SW 1271 (cell line): ENCODE measurements at regions not wholly inside any gene's neighbourhood (a gene's known extent, or its start where the extent isn't known, plus 50 kb on each side); places are given as distances from the start of the nearest gene placed in this dataset.

Experiments used
- DNase-seq, 2 experiments: peaks; one replicate each; lab custom pipeline; 2025; lab: John Stamatoyannopoulos, UW

DNA sequence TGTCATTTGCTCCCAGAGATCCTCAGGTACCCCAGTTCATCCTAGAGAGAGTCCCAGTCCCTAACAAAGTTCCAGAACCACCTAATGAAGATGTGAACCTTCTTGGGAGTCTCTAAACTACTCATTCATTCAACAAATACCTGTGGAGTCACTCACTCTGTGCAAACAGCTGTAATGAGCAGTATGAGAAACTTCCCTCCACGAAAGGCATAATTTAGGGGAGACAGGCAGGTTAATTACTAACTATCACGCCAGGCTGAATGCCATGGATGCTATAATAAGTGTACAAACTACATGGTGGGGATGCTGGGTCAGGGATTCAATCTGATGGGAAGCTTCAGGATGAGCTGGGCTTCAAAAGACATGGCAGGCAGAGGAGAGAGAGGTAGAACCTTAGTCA, 70.1 kb upstream of the AFDN start:
- no peak for DNase-seq

DNA sequence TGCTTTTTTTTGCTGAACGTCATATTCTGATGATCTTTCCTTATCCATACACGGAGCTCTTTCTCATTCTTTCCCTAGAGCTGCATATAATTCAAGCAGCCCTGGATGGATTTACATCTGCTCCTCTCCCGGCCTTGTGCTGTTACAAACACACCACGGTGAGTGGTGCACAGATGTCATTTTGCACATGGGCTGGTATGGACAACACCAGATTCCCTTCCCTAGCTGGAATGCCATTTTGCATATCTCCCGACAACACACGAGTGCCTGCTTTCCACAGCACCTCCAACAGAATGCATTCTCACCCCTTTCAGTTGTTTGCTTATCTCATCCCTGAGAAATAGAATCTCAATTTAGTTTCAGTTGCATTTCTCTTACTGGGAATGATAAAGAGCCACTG, 69.5 kb upstream of the AFDN start:
- DNase-seq, result no peak

- DNase-seq, result no peak
Observed at GRCh38 chr6:167757821-167758220, 68.9 kb upstream of the AFDN start.

DNA sequence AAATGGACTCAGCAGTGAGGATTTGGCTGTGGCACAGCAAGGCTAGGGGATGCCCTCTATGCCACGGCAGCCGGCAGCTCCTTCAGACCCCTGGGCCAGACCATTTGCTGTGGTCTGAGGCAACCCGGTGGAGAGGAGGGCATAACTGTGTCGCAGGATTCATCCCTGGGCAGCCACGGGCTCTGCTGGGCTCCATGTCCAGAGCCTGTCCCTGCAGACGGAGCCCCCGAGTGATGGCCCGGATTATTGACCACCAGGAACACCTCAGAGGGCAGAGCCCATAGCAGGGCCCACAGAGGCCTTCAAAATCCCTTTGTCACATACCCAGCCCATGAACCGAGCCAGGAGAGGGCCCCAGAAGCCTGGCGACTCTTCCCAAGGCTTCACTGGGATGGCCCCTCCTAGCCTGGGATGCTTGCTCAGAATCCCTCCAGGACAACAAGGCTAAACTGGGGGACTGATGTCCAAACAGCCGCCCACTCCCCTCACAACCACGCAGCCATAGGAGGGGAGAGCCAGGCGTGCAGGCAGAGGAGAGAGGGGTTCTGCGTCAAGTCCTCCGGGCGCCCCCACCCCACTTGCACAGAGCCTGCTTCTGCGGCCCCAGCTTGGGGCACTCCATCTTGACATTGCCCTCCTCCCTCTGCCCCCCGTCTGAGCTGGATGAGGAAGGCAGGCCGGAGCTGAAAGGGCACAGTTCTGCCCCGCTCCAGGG, 68.2 kb upstream of the AFDN start:
- no peak for DNase-seq

DNA sequence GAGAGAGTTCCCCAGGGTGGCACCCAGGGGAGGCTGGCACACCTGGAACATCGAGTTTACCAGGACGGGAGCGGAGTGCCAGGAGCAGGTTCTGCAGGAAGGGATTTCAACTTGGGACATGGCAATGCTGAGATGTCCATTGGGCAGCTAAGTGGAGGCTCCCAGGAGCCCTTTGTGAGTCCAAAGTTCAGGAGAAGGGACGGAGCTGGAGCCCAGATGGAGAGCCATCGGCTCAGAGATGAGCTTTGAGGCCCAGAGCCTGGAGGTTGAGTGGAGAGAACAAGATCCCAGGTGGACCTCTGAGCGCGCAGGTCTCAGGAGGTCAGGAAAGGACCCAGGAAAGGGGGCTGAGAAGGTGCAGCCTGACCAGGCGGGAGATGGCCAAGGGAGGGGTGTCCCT, 67.5 kb upstream of the AFDN start:
- DNase-seq, result no peak

GRCh38 chr6:167759912-167760311, 66.8 kb upstream of the AFDN start:
- no peak for DNase-seq

- DNase-seq, result no peak
Observed at GRCh38 chr6:167760979-167761793, 65.5 kb upstream of the AFDN start.

DNA sequence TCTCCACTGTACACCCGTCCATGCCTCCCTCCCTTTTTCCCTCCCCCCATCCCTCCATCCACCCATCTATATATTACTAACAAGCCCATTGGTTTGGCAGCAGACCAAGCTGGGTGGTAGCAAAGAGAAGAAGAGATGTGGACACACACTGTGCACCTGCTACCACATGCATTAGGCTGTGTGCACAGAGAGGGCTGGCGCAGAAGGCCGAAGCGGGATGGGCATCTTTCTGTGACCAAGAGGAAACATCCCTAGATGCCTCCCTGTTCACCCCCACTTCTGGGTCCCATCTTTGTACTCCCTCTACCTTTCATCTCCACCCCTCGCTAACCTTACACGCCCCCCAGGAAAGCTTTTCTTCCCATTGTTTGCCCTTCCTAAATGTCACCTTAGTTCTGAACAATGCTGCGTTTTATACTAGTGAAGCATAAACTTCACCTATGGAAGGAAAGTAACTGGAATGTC, 64.9 kb upstream of the AFDN start:
- no peak for DNase-seq

GRCh38 chr6:167762259-167762962, 64.3 kb upstream of the AFDN start:
- no peak for DNase-seq

GRCh38 chr6:167763056-167763944, 63.4 kb upstream of the AFDN start:
- DNase-seq, result no peak

DNA sequence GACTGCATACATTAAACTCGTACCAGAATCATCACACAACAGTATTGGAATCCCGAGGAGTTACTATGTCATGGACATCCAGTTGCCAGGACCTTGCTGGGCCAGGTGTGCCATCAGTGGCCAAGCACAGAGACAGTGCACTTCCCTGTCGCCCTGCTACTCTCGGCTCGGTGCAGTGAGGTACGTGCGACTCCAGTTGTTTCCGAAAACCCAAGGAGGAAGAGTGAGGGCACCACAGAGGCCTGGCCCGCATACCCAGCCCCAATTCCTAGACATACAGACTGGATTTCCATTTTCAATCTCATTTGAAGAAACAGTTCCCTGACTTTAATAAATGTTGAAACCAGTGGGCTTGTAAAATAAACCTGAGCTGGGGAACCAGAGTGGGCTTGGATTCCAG, 62.5 kb upstream of the AFDN start:
- DNase-seq, result no peak

DNA sequence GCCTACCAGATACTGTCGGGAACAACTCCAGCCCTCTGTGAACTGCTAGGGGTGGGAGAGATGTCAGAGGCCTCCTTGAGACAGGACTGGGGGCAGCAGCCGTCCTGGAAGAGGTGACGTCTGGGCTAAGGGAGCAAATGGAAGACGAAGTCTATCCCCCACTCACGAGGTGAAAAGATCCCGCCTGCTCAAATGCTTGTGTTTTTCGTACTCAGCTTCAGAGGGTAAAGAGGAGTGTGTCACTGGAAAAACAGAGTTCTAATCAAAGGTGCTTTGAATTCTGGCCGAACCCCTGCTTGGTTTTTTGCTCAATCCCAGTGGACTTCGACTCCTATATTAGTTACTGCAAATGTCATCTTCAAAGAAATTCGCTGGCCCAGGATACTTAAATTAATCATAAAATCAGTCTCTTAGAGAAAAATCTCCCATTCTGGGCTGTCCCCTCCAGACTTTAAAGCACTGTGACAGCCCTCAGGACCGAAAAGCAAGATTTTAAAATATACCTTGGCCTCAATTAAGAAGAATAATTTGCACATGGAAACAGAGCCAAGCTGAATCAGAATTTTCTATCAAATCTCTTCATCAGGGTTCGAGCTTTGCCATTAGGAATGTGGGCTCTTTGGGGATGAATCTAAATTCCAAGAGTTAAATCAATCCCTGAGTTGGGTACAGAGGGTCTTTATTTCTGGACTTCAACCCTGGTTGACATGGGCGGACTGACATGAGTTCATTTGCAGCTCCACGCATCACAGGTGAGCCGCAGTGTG, 61.8 kb upstream of the AFDN start:
- no peak for DNase-seq

GRCh38 chr6:167766986-167767714, 59.6 kb upstream of the AFDN start:
- DNase-seq, result no peak

GRCh38 chr6:167767715-167768107, 59.0 kb upstream of the AFDN start:
- DNase-seq, result no peak

DNA sequence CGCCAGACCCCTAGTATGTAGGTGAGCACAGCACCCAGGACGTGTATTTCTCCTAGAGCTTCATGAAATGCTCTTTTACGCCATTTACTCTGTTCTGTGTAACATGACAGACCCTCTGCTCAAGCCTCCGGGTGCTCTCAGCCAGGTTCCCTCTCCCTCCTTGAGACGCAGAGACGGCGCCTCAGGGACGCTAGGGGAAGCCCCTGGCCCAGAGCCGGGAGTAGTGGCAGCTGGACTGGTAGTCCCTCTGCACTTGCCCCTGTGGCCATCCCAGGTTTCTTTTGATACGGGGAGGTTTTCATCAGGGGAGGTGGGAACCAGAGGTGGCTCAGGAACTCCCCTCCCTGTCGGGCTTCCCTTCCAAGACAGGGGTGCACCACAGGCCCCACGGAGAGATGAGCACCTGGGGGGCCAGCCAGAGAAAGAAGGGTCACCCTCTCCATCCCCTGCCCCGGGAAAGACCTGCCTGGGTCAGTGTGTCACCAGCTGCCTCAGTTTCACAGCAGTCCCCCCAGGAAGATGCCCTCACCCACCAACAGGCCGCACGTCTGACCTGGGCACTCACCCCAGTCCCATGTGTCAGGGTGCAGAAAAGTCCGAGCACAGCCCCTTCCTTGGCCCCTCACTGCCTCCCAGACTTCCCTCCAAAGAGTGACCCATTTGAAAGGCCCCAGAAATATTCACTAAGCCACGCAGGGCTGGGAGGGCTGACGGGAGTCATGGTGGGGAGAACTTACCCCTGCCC, 58.1 kb upstream of the AFDN start:
- DNase-seq, result no peak

DNA sequence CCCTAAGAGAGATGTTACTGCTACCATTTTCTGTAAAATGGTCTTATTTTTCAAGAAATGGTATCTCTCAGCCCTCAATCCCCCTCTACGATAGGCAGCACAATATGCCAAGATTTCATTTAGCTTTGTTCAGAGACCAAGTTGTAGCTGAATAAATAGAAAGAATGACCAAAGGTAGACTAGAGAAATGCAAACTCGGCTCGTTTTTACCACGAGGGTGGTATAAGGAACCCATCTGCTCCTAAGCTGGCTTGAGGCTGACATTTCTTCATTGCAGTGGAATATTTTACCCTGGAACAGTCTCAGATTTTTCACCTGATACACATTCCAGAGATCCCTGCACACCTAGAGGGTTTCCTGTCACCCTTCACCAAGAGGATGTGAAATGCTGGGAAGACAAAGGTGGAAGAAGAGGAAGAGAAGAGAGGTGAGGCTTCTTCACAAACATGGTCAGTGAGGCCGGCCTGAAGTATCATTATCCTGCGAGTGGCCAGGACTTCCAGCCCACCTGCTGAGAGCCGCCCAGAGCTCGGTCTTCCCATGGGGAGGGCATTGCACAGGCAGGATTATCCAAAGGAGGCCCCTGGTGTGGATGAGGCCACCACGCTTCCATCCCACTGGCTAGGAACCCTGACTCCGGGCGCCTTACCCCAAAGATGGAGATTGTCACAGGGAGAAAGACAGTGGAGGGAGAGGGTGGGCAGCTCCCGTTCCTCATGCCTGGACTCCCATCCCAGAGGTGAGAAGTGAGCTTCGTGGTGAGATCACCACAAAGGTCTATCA, 57.1 kb upstream of the AFDN start:
- DNase-seq, result no peak

DNA sequence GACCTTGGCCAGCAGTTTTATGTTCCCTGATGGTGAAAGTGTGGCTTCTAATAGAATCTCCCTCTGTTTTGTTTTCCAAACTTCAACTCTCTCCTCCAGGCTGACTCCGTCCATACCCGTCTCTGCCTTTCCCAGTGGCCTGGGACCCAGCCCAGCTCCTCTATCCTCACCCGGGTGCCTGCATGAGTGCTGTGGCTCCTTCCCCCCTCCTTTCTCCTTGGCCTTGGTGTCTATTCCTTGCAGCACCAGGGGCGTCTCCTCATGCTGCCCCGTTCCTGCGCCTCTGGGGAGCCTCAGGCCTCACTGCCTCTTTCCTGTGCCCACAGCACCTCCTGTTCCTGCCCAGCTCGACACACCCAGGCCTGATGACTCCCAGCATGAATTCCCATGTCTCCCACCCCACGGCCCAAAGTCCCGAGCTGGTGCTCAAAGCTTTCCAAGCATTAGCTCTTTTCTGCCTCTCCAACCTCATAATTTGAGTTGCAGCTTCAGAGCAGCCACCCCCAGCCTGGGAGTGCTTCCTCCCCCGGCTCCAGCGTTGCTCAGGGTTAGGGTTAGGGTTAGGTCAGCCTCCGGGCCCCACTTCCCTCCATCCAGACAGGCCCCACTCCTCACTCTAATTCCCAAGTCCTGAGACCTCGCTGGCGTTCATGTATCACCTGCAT, 56.3 kb upstream of the AFDN start:
- DNase-seq, result no peak

- DNase-seq, result no peak
Observed at GRCh38 chr6:167774881-167775280, 51.8 kb upstream of the AFDN start.
